ENCODE measurements at regions not wholly inside any gene's neighbourhood (a gene's known extent, or its start where the extent isn't known, plus 50 kb on each side); places are given as distances from the start of the nearest gene placed in this dataset.

GRCh38 chr4:19416146-19416545 lies 835.6 kb upstream of the SLIT2 start:
- TF ChIP-seq GTF2F1 (IDR thresholded peaks at IDR 0.05; ENCODE audit: low read length) = no peak
- no peak for TF ChIP-seq TOE1 (CRISPR knock-in tag; IDR thresholded peaks at IDR 0.05)
- TF ChIP-seq NFYB (CRISPR knock-in tag; IDR thresholded peaks at IDR 0.05) = no peak
- TF ChIP-seq CEBPB (IDR thresholded peaks at IDR 0.05; ENCODE audit: borderline replicate concordance, low read depth, low read length) = no peak

Measured in HepG2 (cell line).